Fibroblast of upper back skin (primary cell): ENCODE measurements at regions not wholly inside any gene's neighbourhood (a gene's known extent, or its start where the extent isn't known, plus 50 kb on each side); places are given as distances from the start of the nearest gene placed in this dataset.

ENCODE experiments used
- DNase-seq: peaks from one replicate; pipeline ENCODE4 v3.0.0-alpha.2; 2013

GRCh38 chr2:5377323-5377722 lies 314.9 kb upstream of the SOX11 start:
- no peak for DNase-seq

DNA sequence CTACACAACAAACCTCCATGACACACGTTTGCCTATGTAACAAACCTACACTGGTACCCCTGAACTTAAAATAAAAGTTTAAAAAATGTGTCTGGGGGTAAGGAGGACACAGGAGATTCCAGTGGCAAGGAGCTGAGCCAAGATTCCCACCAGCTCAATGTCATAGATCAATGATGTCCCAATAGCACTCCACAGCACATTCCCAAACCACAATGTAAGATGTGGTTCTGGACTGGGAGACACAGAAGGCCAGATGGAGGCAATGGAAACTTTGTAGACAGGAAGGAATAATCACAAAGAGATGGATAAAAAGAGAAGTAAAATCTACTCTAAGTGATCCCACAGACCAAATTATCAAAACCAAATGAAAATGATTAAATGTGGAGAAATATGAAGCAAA lies 312.4 kb upstream of the SOX11 start:
- peak; percentile 59 for DNase-seq

GRCh38 chr2:5385596-5385995 lies 306.6 kb upstream of the SOX11 start:
- DNase-seq: peak; percentile 31

- DNase-seq: peak; percentile 7
Observed at GRCh38 chr2:5387406-5387805, 304.8 kb upstream of the SOX11 start.

- DNase-seq: no peak
Observed at GRCh38 chr2:5389740-5390139, 302.4 kb upstream of the SOX11 start.

DNA sequence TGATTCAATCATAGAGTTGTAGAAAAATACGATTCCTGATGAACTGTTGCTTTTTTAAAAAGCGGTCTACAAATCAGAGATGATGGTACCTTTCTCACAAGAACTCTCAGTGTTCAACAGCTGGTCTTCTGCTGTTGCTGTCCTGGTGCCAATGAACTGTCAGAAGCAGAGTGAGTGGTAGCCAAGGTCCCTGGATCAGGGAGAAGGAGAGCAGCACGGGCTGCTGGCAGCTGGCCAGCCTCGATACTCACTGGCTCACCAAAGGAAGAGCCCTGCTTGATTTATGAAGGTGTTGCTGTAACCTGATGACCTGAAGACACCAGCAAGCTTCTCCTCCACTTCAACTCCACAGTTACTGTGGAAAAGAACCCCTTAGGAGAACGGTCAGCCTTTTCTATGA lies 300.8 kb upstream of the SOX11 start:
- peak; percentile 36 for DNase-seq

GRCh38 chr2:5392658-5393057 lies 299.5 kb upstream of the SOX11 start:
- peak; percentile 27 for DNase-seq

DNA sequence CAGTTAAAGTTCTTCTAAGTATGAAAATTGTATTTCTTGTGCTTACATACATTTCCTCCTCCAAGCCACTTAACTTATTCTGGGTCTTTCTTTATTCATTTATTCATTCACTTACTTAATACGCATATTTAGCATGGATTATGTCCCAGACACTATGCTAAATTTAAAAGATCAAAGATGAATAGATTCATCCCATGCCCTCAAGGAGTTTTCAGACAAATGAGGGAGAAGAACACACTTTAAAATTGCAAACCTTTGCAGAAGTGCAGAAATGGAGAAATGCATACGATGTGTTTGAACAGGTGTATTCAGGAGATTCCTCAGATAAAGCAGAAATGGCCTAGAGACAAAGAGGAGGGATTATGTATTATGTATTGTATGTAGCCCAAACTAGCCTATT lies 298.7 kb upstream of the SOX11 start:
- DNase-seq: no peak

DNA sequence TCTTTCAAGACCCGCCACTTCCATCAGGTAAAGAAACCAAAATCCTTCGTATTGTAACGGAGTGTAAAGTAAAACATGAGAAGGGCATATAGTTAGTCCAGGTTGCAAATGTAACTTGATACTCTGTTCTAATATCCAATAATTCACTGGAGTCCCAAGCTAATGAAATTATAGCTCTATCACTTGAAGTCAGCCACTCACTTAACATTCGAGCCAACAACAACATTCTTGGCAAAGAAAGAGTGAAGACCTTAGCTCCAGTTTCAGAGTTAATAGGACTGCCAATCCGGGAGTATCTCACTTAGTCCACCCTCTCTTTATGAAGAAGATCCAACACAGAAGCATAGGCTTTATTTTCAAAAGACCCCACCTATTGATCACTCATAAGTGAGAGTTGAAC lies 298.0 kb upstream of the SOX11 start:
- no peak for DNase-seq

GRCh38 chr2:5401115-5401657 lies 291.0 kb upstream of the SOX11 start:
- no peak for DNase-seq

DNA sequence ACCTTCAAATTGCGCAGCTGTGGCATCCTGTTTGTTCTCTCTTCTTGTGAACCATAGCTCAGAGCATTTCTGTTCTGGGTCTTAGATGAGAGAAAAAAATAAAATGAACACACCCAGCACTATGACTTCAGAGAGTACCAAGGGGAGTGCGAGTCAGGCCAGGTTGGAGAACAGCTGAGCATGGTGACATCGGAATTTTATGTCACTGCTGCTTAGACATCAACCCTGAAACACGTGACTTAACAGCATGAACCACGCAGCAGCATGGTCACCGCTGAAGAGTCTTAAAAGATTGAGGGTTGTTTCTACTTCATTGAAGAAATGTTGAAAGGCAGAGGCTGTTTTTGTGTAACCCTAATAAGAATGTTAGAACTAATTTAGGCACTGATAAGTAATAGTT lies 288.8 kb upstream of the SOX11 start:
- no peak for DNase-seq

GRCh38 chr2:5409898-5410381 lies 282.2 kb upstream of the SOX11 start:
- DNase-seq: no peak

DNA sequence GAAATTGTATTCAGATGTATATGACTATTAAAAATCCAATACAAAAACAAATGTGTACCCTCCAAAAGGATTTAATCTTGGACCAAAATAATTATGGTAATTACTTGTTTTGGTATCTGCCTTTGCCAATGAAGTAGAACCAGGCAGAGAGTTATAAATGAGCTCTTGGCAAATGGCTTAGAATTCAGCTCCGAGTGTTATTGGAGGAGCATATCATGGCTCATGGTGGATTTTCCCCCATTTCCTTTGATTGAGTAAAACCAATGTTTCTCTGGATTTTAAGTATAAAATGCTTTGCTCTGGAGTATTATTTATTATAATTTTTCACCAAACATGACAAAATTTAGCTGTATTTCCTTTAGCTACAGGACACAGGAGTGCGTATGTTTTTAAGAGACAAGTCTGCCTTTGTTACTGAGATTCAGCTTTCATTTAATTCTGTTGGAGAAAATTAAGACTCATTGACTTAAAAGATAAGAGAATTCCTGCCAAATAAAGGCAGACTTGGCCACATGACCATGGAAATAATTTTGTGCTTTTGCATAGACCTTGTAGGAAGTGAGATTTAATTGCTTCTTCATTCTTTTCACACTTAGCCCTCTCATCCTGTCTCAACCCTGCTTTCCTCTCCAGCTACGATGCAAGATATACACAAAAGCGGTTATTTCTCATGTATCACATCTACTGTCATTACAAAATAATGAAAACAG lies 281.0 kb upstream of the SOX11 start:
- no peak for DNase-seq

GRCh38 chr2:5412001-5412400 lies 280.2 kb upstream of the SOX11 start:
- DNase-seq: no peak

DNA sequence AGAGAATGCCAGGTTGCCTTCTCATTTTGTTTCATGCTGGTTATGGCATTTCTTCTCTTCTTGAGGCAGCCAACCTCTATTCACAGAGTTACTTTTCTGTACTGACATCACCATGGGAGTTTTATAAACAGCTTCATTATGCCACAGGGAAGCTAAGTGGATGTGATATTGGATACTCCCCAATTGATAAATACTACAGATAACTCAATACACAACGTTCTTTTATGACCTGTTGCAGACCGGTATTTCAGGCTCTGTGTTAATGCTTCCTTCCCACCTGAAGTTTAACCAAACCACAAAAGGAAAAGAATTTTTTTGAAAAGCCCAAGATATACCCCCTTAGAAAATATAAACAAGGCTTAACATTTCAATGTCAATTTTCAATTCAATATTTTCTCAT lies 258.3 kb upstream of the SOX11 start:
- DNase-seq: no peak

DNA sequence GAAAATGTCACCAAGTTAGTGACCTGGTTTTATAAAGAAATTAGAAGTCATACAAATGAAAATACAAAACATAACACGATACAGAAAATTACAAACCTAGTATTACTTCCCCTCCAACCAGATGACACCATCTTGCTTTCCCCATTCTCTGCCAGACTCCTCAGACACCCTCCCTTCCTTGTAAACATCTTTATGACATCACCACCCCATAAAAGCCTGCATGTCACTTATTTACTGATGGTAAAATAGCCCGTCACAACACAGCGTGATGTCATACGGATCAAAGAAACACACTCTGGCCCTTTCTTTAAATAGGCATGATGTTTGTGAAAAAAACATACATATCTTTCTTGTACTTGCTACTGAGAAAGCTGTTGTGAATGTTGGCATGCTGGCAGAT lies 254.8 kb upstream of the SOX11 start:
- DNase-seq: no peak

GRCh38 chr2:5440174-5440573 lies 252.0 kb upstream of the SOX11 start:
- DNase-seq: no peak

- no peak for DNase-seq
Observed at GRCh38 chr2:5442736-5443135, 249.4 kb upstream of the SOX11 start.

DNA sequence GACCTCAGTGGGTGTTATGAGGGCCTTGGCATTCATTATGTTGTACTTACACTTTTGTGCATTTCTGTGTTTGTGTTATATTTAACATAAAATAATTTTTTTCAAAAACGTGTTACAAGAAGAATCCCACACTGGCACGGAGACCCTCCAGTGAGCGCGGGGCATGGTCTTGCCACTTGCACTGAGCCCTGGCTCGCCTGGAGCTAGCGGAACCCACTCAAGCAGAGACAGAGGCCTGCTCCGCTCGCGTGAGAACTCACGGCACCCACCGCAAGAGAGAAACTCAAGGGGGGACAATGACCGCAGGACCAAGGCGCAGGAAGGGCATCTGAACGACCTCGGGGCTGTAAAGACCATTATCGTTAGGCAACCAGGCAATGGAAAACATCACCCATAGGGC lies 248.0 kb upstream of the SOX11 start:
- no peak for DNase-seq

GRCh38 chr2:5444854-5445253 lies 247.3 kb upstream of the SOX11 start:
- no peak for DNase-seq

DNA sequence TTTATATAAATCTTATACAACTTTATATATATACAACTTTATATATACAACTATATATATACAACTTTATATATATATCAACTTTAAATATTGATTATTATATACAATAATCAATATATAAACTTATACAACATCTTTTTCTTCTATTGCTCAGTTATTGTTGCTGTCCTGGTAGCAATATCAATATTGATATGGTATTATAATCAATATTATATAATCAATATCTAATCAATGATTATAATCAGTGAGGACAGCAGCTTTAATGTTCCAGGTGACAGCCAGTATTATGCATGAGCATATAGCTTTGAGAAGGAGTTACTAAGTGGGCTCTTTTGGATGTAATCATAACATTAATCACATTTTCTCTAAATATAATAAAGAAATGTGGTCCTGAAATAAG lies 242.3 kb upstream of the SOX11 start:
- DNase-seq: no peak

DNA sequence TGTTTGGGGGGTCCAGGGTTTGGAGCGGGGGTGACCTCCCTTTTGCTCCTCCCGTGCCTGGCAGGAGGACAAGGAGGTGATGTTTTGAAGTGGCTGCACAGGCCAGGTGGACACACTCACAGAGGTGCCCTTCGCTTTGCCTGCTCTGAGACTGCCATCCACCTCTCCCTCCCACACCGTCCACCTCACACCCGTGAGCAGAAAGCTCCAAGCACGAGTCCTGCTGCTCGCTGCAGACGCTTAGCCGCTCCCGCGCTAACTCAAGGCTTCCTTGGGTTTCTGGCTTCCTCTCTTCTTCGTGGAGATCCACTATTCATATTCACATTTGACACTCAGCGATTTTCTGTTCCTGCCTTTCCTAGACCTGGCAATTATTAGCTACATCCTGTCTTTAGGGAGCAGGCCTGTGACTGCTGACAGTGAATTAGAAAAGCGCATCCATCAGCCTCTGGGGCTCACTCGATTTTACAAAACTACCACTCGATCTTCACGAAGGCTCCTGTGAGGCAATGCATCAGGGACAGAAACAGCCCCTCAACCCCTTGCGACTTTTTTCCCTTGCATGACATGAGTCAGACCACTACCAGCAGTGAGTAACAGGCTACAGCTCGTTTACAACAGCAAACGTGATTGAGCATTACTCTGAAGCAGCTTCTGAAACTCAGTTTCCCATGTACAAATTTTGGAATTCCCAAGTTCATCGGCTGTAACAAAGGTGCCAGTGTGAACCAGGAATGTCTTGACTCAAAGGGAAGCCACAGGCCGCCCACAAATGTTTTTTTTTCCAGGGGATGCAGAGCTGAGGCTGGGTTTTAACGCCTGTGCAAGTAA lies 238.7 kb upstream of the SOX11 start:
- DNase-seq: peak; percentile 69

GRCh38 chr2:5454051-5454390 lies 238.2 kb upstream of the SOX11 start:
- DNase-seq: peak; percentile 49

DNA sequence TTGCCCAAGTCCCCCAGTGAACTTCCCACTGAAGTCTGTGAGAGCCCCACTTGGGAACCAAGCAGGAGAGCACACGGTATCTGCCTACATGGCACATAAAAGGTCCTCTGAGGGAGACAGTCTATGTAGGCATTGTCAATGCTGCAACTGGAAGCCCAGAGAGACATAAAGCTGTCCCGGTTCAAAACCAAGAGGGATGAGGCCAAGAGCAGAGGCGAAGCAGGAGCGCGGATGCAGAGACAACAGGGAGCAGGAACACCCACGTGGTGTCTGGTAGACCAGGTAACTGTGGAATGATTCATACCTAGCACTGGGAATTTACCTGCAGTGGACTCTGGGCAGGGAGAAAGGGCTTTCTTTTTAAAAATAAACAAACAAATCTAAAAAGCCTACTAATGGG lies 233.1 kb upstream of the SOX11 start:
- no peak for DNase-seq
